Osteoblast (primary cell): ENCODE measurements at regions not wholly inside any gene's neighbourhood (a gene's known extent, or its start where the extent isn't known, plus 50 kb on each side); places are given as distances from the start of the nearest gene placed in this dataset.

Source experiments
- DNase-seq: peaks from one replicate; pipeline ENCODE4 v3.0.0; 2011; ENCODE audit warnings: low spot score, mixed read lengths; ENCODE audit not compliant: insufficient read length; ENCODE audit errors: missing footprints
- H2AFZ ChIP-seq: 2 replicates; pipeline ENCODE4 v1.6.0; 2011; ENCODE audit warnings: mild to moderate bottlenecking, low read length
- H3K27ac ChIP-seq: 2 replicates; pipeline ENCODE4 v1.5.1; 2011; ENCODE audit warnings: mild to moderate bottlenecking, low read depth, low read length, moderate library complexity
- H3K27me3 ChIP-seq: 2 replicates; pipeline ENCODE4 v1.6.0; 2012; ENCODE audit warnings: mild to moderate bottlenecking, control low read depth, inconsistent platforms, low read length, moderate library complexity; ENCODE audit not compliant: insufficient read depth
- H3K36me3 ChIP-seq: 2 replicates; pipeline ENCODE4 v1.5.1; 2011; ENCODE audit warnings: mild to moderate bottlenecking, low read length, control low read depth, moderate library complexity; ENCODE audit not compliant: insufficient read depth
- H3K4me1 ChIP-seq: 2 replicates; pipeline ENCODE4 v1.5.1; 2011; ENCODE audit warnings: mild to moderate bottlenecking, low read length, control low read depth, moderate library complexity; ENCODE audit not compliant: insufficient read depth
- H3K4me2 ChIP-seq: 2 replicates; pipeline ENCODE4 v1.6.0; 2011; ENCODE audit warnings: mild to moderate bottlenecking, low read length; ENCODE audit not compliant: insufficient read depth
- H3K4me3 ChIP-seq: fragments of 200-600 bp; sonication (generic); 3 replicates; pipeline ENCODE4 v1.5.1; 2012; ENCODE audit warnings: mild to moderate bottlenecking, low read length, inconsistent platforms; ENCODE audit not compliant: insufficient read depth
- H3K79me2 ChIP-seq: 2 replicates; pipeline ENCODE4 v1.6.0; 2012; ENCODE audit warnings: mild to moderate bottlenecking, low read length, control low read depth, inconsistent platforms; ENCODE audit not compliant: insufficient read depth
- H3K9me3 ChIP-seq: 2 replicates; pipeline ENCODE4 v1.5.1; 2011; ENCODE audit warnings: low read depth, low read length, control low read depth
- H4K20me1 ChIP-seq: 2 replicates; pipeline ENCODE4 v1.6.0; 2012; ENCODE audit warnings: mild to moderate bottlenecking, low read length, control low read depth; ENCODE audit not compliant: insufficient read depth
- CTCF ChIP-seq: IDR thresholded peaks from 2 replicates; pipeline ENCODE4 v1.5.1; 2011; ENCODE audit warnings: mild to moderate bottlenecking, low read depth, low read length, moderate library complexity; ENCODE audit errors: extremely low read depth

- H3K4me3 ChIP-seq = no peak overlapping the region
Measured at GRCh38 chr3:56915966-56916586, 114.3 kb upstream of the ARHGEF3 start.

DNA sequence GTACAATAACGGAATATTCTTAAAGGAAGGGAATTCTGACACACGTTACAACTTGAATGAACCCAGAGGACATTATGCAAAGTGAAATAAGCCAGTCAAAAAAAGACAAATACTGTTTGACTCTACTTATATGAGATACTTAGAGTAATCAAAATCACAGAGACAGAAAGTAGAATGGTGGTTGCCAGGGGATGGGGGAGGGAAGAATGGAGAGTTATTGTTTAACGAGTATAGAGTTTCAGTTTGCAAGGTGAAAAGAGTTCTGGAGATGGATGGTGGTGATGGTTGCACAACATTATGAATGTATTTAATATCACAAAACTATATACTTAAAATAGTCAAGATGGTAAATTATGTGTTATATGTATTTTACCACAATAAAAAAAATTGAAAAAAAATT is 112.9 kb upstream of the ARHGEF3 start:
- H3K4me3 ChIP-seq = no peak overlapping the region
- H3K27me3 ChIP-seq = peaks cover 5% of the 10 kb centered on the region
- no peaks in the 10 kb centered on the region for H3K4me1 ChIP-seq
- no peak overlapping the region for H2AFZ ChIP-seq
- H3K9me3 ChIP-seq = no peaks in the 10 kb centered on the region
- H4K20me1 ChIP-seq = no peaks in the 10 kb centered on the region
- no peak overlapping the region for H3K4me2 ChIP-seq
- no peak overlapping the region for H3K27ac ChIP-seq
- no peak for TF ChIP-seq CTCF
- no peak for DNase-seq
- no peaks in the 10 kb centered on the region for H3K36me3 ChIP-seq
- no peaks in the 10 kb centered on the region for H3K79me2 ChIP-seq

More at GRCh38 chr3:56915966-56916586, 114.3 kb upstream of the ARHGEF3 start:
- Histone ChIP-seq H3K79me2 (no peaks in the 10 kb centered on the region), H3K27ac (no peak overlapping the region), H3K36me3 (no peaks in the 10 kb centered on the region), H3K4me2 (no peak overlapping the region), H2AFZ (no peak overlapping the region), H3K9me3 (no peaks in the 10 kb centered on the region), H4K20me1 (no peaks in the 10 kb centered on the region), H3K4me1 (no peaks in the 10 kb centered on the region), H3K27me3 (peaks cover 5% of the 10 kb centered on the region)
- TF ChIP-seq CTCF = no peak
- no peak for DNase-seq

GRCh38 chr3:56911363-56911762 is 109.6 kb upstream of the ARHGEF3 start:
- no peak overlapping the region for H2AFZ ChIP-seq
- no peaks in the 10 kb centered on the region for H3K9me3 ChIP-seq
- no peaks in the 10 kb centered on the region for H3K79me2 ChIP-seq
- H3K4me3 ChIP-seq = no peak overlapping the region
- peaks cover 5% of the 10 kb centered on the region for H3K27me3 ChIP-seq
- TF ChIP-seq CTCF = no peak
- no peaks in the 10 kb centered on the region for H3K36me3 ChIP-seq
- H3K4me1 ChIP-seq = no peaks in the 10 kb centered on the region
- H3K4me2 ChIP-seq = no peak overlapping the region
- no peak for DNase-seq
- no peaks in the 10 kb centered on the region for H4K20me1 ChIP-seq
- H3K27ac ChIP-seq = no peak overlapping the region

- Histone ChIP-seq H2AFZ (no peak overlapping the region), H3K36me3 (no peaks in the 10 kb centered on the region), H3K9me3 (no peaks in the 10 kb centered on the region), H3K4me1 (no peaks in the 10 kb centered on the region), H4K20me1 (no peaks in the 10 kb centered on the region), H3K4me2 (no peak overlapping the region), H3K27ac (no peak overlapping the region), H3K27me3 (no peaks in the 10 kb centered on the region), H3K79me2 (no peaks in the 10 kb centered on the region), H3K4me3 (no peak overlapping the region)
- no peak for TF ChIP-seq CTCF
- DNase-seq = no peak
Measured at GRCh38 chr3:56909349-56909748, 107.6 kb upstream of the ARHGEF3 start.
